GM12873 (cell line): ENCODE measurements at regions not wholly inside any gene's neighbourhood (a gene's known extent, or its start where the extent isn't known, plus 50 kb on each side); places are given as distances from the start of the nearest gene placed in this dataset.

Source experiments
- TF ChIP-seq, protein P1 (sequence below): IDR thresholded peaks from 2 replicates; pipeline ENCODE4 v1.5.1; 2012; ENCODE audit warnings: low read depth, mild to moderate bottlenecking, moderate library complexity, low read length, control low read depth; ENCODE audit not compliant: insufficient read depth; ENCODE audit errors: missing control alignments

DNA sequence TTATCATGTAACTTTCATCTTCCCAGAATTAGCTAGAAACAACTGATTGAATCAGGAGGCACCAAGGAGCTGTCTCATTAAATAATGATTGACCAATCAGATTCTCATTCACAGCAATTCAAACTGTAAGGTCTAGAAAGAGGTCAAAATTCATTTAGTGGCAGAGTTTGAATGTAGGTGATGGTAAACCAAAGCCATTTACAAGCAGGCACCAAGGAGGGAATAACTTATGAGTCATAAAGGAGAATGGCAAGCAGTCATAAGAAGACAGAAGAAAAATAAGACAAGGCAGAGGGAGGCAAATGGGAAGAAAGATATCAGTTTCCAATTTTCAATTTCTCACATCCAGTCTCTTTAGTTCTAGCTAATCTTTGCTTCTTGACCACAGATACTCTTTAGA lies 52.9 kb upstream of the DEFB112 start:
- TF ChIP-seq, protein P1, sequence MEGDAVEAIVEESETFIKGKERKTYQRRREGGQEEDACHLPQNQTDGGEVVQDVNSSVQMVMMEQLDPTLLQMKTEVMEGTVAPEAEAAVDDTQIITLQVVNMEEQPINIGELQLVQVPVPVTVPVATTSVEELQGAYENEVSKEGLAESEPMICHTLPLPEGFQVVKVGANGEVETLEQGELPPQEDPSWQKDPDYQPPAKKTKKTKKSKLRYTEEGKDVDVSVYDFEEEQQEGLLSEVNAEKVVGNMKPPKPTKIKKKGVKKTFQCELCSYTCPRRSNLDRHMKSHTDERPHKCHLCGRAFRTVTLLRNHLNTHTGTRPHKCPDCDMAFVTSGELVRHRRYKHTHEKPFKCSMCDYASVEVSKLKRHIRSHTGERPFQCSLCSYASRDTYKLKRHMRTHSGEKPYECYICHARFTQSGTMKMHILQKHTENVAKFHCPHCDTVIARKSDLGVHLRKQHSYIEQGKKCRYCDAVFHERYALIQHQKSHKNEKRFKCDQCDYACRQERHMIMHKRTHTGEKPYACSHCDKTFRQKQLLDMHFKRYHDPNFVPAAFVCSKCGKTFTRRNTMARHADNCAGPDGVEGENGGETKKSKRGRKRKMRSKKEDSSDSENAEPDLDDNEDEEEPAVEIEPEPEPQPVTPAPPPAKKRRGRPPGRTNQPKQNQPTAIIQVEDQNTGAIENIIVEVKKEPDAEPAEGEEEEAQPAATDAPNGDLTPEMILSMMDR: no peak

DNA sequence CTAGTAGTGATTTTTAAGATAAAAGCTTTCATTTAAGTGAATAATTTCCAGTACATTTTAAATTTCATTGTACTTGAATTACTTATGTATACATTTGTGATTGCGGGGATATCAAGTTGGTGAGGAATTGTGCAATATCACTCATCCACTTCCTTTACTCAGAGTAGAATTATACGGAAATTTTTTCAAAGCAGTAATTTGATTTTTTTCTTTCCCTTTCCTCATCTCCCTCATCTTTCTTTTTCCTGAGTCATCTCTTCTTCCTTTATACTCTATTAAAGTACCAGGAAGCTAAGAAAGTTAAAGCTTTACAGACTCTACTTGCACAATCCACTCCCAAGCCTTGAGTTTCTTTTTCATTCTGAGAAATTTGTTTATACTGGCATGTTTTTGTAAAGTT lies 60.9 kb upstream of the DEFB112 start:
- TF ChIP-seq, protein P1: no peak

DNA sequence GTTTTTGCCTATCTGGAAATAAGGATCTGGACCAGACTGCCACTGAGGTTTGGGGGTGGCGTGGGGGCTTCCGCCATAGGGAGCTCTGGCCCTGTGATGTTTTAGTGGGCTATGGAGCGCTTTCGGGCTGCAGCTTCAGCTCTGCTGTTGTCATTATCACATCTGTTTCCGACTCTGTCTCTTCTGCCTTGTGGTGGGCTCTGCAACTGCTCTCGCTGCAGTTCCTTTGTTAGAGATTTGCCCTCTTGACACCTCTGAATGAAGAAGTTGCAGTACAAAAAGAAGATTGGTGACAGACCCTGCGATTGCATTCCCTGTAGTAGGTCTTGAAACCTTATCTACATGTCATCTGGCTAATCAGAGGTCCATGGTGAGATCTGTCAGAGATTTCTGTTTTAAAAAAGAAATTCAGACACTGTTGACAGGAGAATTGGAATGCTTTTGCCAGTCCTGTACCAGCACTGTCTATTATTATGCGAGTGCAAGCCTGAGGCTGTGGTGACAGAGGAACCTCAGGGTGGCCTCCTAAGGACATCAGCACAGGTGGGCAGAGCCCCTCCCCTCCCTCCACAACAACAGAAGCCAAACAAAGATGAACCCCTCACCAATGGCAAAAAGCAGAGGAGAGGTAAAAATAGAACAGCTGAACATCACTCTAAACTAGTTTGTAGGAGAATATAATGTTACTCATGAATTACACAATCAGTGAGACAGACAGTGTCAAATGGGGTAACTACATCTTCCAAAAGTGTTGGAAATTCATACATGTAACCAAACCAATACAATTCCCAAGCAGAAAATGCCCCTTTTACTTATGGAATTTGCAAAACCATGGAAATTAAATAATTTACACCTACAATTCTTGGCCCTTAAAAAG lies 63.5 kb upstream of the DEFB112 start:
- TF ChIP-seq, protein P1: no peak

DNA sequence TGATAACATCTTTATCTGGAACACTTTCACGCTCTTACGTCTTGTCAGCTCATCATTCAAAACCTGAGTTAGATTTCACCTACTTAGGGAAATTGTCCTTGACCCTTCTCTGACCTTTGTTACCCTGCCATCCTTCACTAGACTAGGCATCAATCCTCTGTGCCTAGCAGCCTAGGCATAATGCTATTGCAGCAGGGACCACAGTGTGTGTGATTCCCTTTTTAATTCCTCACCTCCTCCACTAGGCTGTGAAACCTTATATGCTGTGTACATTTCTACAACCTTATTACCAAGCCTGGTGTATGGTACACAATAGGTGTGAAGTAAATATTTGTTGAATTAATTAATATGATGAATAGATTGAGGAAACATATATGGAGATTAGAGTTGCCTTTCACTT lies 66.7 kb upstream of the DEFB112 start:
- TF ChIP-seq, protein P1: no peak

DNA sequence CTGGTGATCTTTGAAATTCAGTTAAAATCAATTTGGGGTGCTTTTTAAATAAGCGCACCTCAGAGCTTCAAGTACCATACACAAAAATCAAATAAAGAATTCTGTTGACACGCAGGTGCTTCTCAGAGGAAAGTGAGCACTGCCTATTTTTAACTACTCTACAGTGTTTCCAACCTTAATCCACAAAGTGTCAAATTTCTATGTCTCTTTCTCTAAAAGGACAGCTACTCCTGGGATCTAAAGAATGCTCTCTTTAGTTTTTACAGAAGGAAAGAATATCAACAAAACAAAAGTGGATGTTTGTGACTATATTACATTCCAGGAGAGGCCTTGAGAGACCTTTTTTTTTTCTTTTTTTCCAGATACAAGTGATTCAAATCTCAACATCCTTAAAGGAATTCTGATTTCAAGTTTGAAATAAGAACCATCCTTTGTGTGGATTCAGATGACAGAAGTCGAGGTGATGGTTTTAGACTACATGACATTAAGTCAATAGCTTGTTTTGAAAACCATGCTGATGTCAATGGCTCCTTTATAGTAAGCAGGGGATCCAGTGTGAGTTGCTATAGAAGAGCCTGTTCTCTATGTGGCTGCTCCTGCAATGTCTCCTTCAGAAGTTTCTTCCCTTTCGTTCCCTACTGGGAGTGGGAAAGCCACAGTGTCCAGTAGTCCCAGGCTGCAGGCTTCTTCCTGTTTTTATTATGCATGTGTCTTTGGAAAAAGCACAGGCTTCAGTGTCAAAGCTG lies 67.2 kb upstream of the DEFB112 start:
- TF ChIP-seq, protein P1: no peak

DNA sequence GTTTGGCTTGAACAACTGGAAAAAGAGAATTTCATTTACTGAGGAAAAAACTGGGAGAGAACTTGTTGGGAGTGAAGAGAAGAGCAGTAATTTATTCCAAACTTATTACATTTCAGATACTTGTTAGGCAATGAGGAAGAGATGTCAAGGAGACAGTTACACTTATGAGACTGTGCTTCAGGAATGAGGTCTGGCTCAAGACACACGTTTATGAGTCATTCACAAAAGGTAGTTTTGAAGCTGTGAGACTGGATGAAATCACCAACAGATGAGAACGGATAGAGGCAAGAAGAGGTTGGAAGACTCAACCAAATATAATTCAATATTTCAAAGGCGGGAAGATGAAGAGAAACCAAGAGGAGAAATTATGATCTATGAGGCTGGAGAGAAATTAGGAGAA lies 70.6 kb upstream of the DEFB112 start:
- TF ChIP-seq, protein P1: no peak

DNA sequence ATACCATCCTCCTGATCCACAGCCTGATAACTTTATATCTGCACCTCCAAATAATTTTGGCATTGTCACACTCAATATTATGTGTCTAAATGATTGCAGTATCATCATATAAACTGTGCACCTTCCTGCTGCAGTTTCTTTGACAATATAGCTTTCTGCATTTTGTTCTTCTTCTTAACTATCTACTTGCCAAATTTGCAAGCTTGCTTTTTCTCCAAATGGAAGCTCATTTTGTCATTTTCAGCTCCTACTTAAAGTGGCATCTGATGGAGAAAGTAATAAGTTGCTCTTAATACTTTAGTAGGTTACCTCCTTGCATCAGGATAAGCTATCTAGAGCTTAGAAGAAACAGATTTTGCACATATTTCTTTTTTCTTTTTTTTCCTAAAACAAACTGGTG lies 74.0 kb upstream of the DEFB112 start:
- TF ChIP-seq, protein P1: no peak
